Right lung (tissue), 2 donors: ENCODE measurements at regions not wholly inside any gene's neighbourhood (a gene's known extent, or its start where the extent isn't known, plus 50 kb on each side); places are given as distances from the start of the nearest gene placed in this dataset.
A peak's percentile ranks its signal among the peaks of the same experiment; 100 is the strongest.

Source experiments
- DNase-seq, 2 donors: peaks; one replicate each; pipeline ENCODE4 v3.0.0-alpha.2; 2013

- no peak for DNase-seq
Measured at GRCh38 chr3:117304681-117305080, 595.1 kb downstream of the TUSC7 start.

- no peak for DNase-seq
Measured at GRCh38 chr3:117305681-117306080, 596.1 kb downstream of the TUSC7 start.

GRCh38 chr3:117306299-117306698 lies 596.7 kb downstream of the TUSC7 start:
- no peak for DNase-seq

GRCh38 chr3:117308353-117308752 lies 598.8 kb downstream of the TUSC7 start:
- DNase-seq: no peak

DNA sequence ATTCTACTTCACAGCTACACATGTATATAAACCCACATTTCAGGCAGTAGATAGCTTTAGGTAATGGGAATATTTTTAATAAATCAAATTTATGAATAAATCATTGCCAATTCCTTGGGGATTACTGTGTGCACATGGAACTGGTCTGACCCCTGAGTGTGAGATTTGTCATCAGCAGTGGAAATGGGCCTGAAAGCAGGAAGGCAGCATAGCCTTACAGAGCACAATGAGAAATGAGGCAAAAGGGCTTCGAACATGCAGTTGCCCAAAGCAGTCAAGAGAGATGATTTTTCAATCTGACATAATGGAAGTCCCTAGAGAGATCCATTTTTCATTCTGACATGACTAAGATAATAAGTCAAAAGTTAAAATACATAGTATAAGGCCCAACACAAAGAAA lies 599.2 kb downstream of the TUSC7 start:
- no peak for DNase-seq

GRCh38 chr3:117310536-117310935 lies 601.0 kb downstream of the TUSC7 start:
- DNase-seq: no peak

- no peak for DNase-seq
Measured at GRCh38 chr3:117314441-117315150, 605.0 kb downstream of the TUSC7 start.

GRCh38 chr3:117322866-117323265 lies 613.3 kb downstream of the TUSC7 start:
- DNase-seq: peak; percentile 3 to 5

GRCh38 chr3:117346901-117347300 lies 637.3 kb downstream of the TUSC7 start:
- peak; percentile 10 to 18 for DNase-seq

DNA sequence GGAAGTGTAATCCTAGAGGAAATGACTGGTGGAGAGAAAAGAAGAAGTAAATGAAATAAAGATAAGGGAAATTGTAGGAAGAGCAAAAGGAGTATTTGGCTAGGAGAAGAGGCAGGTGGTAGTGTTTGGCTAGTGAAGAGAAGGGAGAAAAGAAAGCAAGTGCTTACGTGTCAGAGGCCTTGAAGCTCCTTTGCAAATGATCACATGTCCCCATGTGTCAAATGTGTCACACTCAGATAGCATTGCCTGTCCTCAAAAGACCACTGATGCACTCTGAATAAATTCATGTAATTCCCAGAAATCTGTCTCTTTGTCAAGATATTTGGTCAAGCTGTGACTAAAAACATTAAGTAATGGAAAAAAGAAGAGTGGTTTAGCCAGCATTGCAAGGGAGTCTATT lies 639.3 kb downstream of the TUSC7 start:
- no peak for DNase-seq

DNA sequence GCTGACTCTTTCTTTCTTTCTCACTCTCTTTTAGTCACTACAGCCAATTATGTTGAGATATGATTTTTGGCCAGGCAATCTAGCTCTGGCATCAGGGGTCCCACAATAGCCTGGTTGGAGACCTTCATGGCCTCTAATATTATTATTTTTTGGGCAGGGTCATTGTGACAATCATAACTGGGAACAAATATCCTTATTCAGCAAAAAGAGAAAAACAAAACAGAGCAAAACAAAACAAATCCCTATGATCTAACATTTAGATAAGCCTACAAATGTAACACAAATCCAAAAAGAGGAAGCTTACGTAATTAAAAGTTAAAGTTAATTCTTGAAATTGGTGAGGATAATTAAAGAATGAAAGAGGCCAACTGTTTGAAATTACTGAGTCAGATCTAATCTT lies 640.0 kb downstream of the TUSC7 start:
- no peak for DNase-seq

DNA sequence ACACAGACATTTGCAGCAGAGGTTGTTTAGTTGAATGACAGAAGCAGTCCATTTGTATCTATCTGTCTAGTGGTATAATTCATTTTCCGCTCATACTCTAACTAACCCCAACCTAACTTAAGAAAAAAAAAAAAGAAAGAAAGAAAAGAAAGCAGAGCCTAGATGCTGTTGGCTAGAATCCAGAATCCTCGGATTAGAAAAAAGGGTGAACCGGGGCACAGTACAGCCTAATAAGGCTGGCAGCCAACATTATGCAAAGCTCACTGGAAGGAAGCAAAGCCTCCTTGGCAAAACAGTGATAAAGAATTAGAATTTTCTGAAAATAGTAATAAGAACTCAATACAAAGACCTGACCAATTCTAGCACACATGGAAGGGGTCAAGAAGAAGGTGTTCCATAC lies 640.8 kb downstream of the TUSC7 start:
- DNase-seq: no peak

DNA sequence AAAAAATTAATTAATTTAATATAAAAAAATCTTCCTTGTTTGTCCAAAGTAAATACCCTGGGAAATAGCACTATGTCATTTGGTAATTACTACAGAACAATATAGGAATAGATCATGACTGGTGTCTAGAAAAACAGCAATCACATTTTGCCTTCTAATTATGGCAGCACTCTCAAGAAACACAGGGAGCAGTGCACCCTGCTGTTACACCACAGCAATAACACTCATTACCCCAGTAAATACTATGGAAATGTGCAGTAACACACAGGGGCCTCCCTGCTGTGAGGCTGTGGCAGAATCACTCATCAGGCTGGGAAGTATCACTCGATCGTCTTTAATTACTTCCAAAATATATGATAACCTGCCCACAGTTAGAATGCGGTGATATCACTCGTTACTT lies 646.0 kb downstream of the TUSC7 start:
- no peak for DNase-seq

- no peak for DNase-seq
Measured at GRCh38 chr3:117356091-117356705, 646.6 kb downstream of the TUSC7 start.

GRCh38 chr3:117358717-117359314 lies 649.2 kb downstream of the TUSC7 start:
- no peak for DNase-seq

GRCh38 chr3:117366574-117366973 lies 657.0 kb downstream of the TUSC7 start:
- DNase-seq: no peak

DNA sequence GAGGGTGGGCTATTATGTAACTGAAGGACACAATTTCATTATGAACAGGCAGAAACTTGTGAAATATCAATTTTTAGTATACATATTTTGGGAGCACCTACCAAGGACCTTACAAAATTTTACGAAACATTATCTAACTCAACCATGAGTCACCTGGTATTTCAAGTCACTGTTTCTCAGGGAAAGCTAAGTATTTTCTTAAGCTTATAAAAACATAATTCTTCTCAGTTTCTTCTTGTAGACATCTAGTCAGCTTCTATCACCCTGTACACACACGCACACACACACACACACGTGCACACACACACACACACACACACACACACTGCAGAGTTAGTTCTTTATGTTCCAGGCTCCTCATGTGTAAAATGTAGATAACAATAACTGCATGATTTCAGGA lies 658.3 kb downstream of the TUSC7 start:
- no peak for DNase-seq

GRCh38 chr3:117380631-117381030 lies 671.1 kb downstream of the TUSC7 start:
- no peak for DNase-seq

DNA sequence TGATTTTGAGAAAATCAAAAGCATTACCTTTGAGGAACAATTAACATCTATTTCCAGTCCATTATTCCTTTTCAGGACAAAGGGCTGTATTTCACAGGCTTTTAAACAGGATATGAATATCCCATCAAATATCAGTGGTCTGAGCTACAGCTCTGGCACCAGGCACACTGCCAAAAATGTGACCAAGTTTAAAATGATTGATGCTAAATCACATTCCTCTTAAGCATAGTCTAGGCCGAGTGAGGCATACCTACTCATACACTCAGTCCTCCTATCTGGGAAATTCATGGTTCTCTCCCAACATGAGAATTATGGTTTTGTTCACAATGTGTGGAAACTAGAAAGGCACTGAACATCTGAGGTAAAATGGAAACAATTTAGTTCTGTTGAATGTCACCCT lies 683.5 kb downstream of the TUSC7 start:
- no peak for DNase-seq

- no peak for DNase-seq
Measured at GRCh38 chr3:117398141-117398899, 688.7 kb downstream of the TUSC7 start.

DNA sequence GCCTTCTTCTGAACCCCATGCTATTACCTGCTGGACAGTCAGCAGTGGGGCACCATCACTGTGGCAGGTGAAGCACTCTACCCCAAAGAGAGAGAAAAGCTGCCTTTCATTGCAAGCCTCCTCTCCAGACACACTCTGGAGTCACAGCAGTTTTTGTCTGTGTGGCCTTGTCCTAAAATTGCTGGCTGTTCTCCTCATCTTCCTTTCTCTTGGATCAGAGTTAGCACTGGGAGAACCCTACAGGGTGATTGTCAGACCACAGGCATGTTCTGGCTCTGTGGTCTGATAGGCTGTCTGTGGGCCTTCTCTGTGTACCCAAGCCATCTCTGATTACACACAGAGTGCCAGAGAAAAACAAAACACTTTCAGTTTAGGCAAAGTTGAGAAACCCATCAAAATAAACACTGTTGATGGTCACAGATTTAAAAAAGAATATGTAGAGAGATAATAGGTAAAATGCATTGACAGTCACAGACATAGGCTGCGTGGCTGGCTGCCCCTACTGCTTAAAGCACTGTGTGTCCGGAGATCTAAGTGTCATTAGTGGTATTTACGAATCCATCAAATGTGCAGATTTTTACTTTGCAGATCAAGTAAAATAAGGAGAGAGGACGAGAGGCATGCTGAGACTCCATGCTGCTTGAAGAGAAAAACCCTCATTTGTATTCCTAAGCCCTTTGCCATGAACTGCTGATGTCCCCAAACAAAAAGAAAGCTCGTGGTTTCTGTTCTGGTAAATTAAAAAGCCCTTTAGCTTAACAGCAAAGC lies 689.9 kb downstream of the TUSC7 start:
- DNase-seq: no peak

- DNase-seq: no peak
Measured at GRCh38 chr3:117400303-117400702, 690.7 kb downstream of the TUSC7 start.
